ENCODE measurements at regions not wholly inside any gene's neighbourhood (a gene's known extent, or its start where the extent isn't known, plus 50 kb on each side); places are given as distances from the start of the nearest gene placed in this dataset.

- TF ChIP-seq REST (IDR thresholded peaks at IDR 0.05; ENCODE audit: insufficient read depth in 1 of 2, low read depth in 2 of 2, low read length in 2 of 2) (no peak), SIN3A (IDR thresholded peaks at IDR 0.05; ENCODE audit: borderline replicate concordance, insufficient read depth, low read length) (no peak), TAF1 (IDR thresholded peaks at IDR 0.05; ENCODE audit: borderline replicate concordance, insufficient read depth, low read length) (no peak), POLR2AphosphoS5 (IDR thresholded peaks at IDR 0.05; ENCODE audit: low read depth, low read length) (no peak)
These were observed 293.1 kb upstream of the CCNH start for GRCh38 chr5:87705876-87706275.
